ENCODE measurements at regions not wholly inside any gene's neighbourhood (a gene's known extent, or its start where the extent isn't known, plus 50 kb on each side); places are given as distances from the start of the nearest gene placed in this dataset.

DNA sequence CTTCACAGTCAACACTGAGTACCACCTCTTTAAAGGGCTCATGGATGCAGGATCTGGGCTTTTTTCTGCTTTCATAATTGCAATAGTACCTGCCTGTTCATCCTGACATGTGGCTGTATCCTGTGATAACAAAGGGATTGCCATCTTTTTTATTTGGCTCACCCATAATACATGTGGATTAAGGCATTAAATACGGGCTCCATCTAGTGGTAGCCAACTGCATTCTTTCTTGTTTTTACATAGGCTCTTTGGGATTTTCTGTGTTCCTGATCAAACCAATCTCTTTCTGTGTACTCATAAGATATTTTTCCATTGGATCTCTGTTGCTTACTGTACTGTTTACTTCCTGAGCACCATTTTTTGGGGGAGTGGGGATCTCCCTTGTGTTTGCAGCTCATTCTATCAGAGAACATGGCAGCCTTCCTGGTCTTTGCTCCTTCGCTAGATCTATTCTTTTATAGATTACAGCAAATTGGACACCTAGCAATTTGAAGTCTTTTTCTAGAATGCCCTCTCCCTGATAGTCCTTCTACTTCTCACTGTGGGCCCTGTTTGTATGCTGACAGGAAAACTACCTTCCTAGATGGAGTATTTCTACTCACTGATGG, 723.4 kb upstream of the MDGA2 start (continued):
- TF ChIP-seq, protein P1, sequence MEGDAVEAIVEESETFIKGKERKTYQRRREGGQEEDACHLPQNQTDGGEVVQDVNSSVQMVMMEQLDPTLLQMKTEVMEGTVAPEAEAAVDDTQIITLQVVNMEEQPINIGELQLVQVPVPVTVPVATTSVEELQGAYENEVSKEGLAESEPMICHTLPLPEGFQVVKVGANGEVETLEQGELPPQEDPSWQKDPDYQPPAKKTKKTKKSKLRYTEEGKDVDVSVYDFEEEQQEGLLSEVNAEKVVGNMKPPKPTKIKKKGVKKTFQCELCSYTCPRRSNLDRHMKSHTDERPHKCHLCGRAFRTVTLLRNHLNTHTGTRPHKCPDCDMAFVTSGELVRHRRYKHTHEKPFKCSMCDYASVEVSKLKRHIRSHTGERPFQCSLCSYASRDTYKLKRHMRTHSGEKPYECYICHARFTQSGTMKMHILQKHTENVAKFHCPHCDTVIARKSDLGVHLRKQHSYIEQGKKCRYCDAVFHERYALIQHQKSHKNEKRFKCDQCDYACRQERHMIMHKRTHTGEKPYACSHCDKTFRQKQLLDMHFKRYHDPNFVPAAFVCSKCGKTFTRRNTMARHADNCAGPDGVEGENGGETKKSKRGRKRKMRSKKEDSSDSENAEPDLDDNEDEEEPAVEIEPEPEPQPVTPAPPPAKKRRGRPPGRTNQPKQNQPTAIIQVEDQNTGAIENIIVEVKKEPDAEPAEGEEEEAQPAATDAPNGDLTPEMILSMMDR (IDR thresholded peaks at IDR 0.05 in 2 of 3, conservative IDR thresholded peaks at IDR 0.05 in 1 of 3; ENCODE audit: borderline replicate concordance in 1 of 3, insufficient read depth in 1 of 3, low read depth in 2 of 3, low read length in 2 of 3) = peak; percentile 9 to 68 (median 42); a peak in 3 of 6 replicates
- TF ChIP-seq ZFX (IDR thresholded peaks at IDR 0.05) (no peak), SIN3A (IDR thresholded peaks at IDR 0.05; ENCODE audit: low read depth) (no peak), POLR2A (IDR thresholded peaks at IDR 0.05; ENCODE audit: borderline replicate concordance, extremely low read depth, insufficient read depth, insufficient read length) (no peak), TCF7L2 (IDR thresholded peaks at IDR 0.05; ENCODE audit: borderline replicate concordance, extremely low read depth, insufficient read depth, insufficient read length) (no peak), EGR1 (IDR thresholded peaks at IDR 0.05; ENCODE audit: low read depth) (no peak), ZNF274 (IDR thresholded peaks at IDR 0.05; ENCODE audit: low read depth, low read length) (no peak), SRF (IDR thresholded peaks at IDR 0.05; ENCODE audit: low read depth) (no peak), CEBPB (IDR thresholded peaks at IDR 0.05; ENCODE audit: low read depth) (no peak)
- TF ChIP-seq, protein P2, sequence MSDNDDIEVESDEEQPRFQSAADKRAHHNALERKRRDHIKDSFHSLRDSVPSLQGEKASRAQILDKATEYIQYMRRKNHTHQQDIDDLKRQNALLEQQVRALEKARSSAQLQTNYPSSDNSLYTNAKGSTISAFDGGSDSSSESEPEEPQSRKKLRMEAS (IDR thresholded peaks at IDR 0.05) = no peak

DNA sequence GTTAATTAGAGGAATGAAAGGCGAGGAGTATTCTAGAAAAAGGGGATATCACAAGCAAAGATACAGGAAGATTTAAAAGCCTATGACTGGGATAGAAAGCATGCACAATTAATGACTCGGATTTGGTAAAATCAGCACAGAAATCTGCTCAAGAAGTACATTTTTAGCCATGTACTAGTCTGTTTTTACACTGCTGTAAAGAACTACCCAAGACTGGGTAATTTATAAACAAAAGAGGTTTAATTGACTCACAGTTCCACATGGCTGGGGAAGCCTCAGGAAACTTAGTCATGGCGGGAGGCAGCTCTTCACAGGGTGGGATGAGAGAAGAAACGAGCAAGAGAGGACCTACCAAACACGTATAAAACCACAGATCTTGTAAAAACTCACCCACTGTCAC, 716.3 kb upstream of the MDGA2 start:
- DNase-seq (ENCODE audit: low read depth, low spot score) (no peak), ATAC-seq (no peak)
- H3K9ac ChIP-seq (ENCODE audit: low read length) = no peak overlapping the region
- ChIA-PET CTCF (no interaction called here), POLR2A (no interaction called here), RAD21 (ENCODE audit: low non-redundant PET in 1 of 2, low total read pairs in 2 of 2, uncharacterized antibody in 2 of 2, unreplicated experiment in 2 of 2) (no interaction called here)
- H3K36me3 ChIP-seq (ENCODE audit: control insufficient read depth in 1 of 2, insufficient read depth in 2 of 2, low read length in 2 of 2) = no peaks in the 10 kb centered on the region
- H2AFZ ChIP-seq (ENCODE audit: low read depth, low read length, poor library complexity, severe bottlenecking) = no peak overlapping the region
- H3K4me3 ChIP-seq (replicated peaks in 1 of 2; ENCODE audit: low read depth in 1 of 2, low read length in 2 of 2) = no peak overlapping the region
- H3K4me2 ChIP-seq (ENCODE audit: low read length) = no peak overlapping the region
- BruUV-seq (replicated peaks) = no TSS peak
- H3K27ac ChIP-seq (ENCODE audit: low read depth, low read length) = no peak overlapping the region
- intact Hi-C loops (cut with micrococcal nuclease) = no loop called here
- no peaks in the 10 kb centered on the region for H3K9me2 ChIP-seq (ENCODE audit: insufficient read depth)
- no peaks in the 10 kb centered on the region for H3K27me3 ChIP-seq (ENCODE audit: insufficient read depth, low read length)
- no peaks in the 10 kb centered on the region for H3K9me3 ChIP-seq (ENCODE audit: control insufficient read depth in 1 of 2, insufficient read depth in 1 of 2, low read depth in 1 of 2, low read length in 2 of 2)
- H3K79me2 ChIP-seq (ENCODE audit: insufficient read depth, low read length) = no peaks in the 10 kb centered on the region
- TF ChIP-seq SP1 (IDR thresholded peaks at IDR 0.05; ENCODE audit: low read depth) (no peak), SRF (IDR thresholded peaks at IDR 0.05; ENCODE audit: low read depth) (no peak), POLR2A (IDR thresholded peaks at IDR 0.05; ENCODE audit: borderline replicate concordance, extremely low read depth, insufficient read depth, insufficient read length) (no peak), CBX3 (IDR thresholded peaks at IDR 0.05; ENCODE audit: low read depth) (no peak), CEBPB (IDR thresholded peaks at IDR 0.05; ENCODE audit: low read depth) (no peak), EZH2 (IDR thresholded peaks at IDR 0.05) (no peak), ELF1 (IDR thresholded peaks at IDR 0.05; ENCODE audit: borderline replicate concordance, low read depth) (no peak), POLR2AphosphoS5 (IDR thresholded peaks at IDR 0.05; ENCODE audit: low read depth, low read length) (no peak)
- TF ChIP-seq, protein P3, sequence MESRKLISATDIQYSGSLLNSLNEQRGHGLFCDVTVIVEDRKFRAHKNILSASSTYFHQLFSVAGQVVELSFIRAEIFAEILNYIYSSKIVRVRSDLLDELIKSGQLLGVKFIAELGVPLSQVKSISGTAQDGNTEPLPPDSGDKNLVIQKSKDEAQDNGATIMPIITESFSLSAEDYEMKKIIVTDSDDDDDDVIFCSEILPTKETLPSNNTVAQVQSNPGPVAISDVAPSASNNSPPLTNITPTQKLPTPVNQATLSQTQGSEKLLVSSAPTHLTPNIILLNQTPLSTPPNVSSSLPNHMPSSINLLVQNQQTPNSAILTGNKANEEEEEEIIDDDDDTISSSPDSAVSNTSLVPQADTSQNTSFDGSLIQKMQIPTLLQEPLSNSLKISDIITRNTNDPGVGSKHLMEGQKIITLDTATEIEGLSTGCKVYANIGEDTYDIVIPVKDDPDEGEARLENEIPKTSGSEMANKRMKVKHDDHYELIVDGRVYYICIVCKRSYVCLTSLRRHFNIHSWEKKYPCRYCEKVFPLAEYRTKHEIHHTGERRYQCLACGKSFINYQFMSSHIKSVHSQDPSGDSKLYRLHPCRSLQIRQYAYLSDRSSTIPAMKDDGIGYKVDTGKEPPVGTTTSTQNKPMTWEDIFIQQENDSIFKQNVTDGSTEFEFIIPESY (IDR thresholded peaks at IDR 0.05; ENCODE audit: extremely low read depth, insufficient replicate concordance, low read length) = no peak
- H4K20me1 ChIP-seq (ENCODE audit: insufficient read depth) = no peaks in the 10 kb centered on the region
- no peaks in the 10 kb centered on the region for H3K4me1 ChIP-seq (ENCODE audit: control insufficient read depth in 1 of 2, insufficient read depth in 2 of 2, low read length in 2 of 2)
